ENCODE measurements at regions not wholly inside any gene's neighbourhood (a gene's known extent, or its start where the extent isn't known, plus 50 kb on each side); places are given as distances from the start of the nearest gene placed in this dataset.

DNA sequence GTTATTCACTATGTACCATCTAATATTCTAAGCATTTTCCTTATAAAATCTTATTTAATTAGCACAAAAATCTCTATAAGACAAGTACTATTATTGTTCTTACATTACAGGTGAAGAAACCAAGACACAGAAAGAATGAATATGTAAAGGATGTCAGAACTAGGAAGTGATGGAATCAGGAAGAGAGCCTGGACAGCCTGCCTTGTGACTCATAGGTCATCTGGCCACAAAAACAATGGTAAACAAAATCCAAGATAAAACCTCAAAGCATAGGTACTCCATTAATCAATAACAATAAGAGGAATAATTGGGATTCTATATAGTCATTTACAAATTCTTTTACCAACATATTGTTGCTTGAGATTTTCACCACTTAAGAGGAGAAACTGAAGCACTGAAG lies 505.4 kb upstream of the PIK3C3 start:
- ATAC-seq (replicated peaks in 1 of 4): no peak
- no peak for DNase-seq
- Mint-ChIP-seq H3K4me3 (no peak overlapping the region), H3K27ac (no peak overlapping the region), H3K27me3 (no peaks in the 10 kb centered on the region), H3K36me3 (no peaks in the 10 kb centered on the region), H3K4me1 (no peaks in the 10 kb centered on the region), H3K9me3 (peaks cover 11 to 22% (median 21%) of the 10 kb centered on the region in 3 donors)
- Histone ChIP-seq H3K27ac (ENCODE audit: low read length) (no peak overlapping the region), H3K27me3 (replicated peaks in 1 of 2; ENCODE audit: control insufficient read depth in 2 of 2, extremely low read depth in 1 of 2, insufficient read depth in 2 of 2, low read length in 1 of 2) (no peaks in the 10 kb centered on the region), H3K36me3 (ENCODE audit: control insufficient read depth in 2 of 2, extremely low read depth in 1 of 2, insufficient read depth in 1 of 2, low read length in 1 of 2) (no peaks in the 10 kb centered on the region), H3K9me3 (no peaks in the 10 kb centered on the region), H3K4me3 (ENCODE audit: control insufficient read depth in 1 of 2, extremely low read depth in 1 of 2, low read length in 1 of 2) (no peak overlapping the region), H3K4me1 (ENCODE audit: control insufficient read depth in 1 of 2, extremely low read depth in 1 of 2, insufficient read depth in 2 of 2, low read length in 2 of 2) (no peaks in the 10 kb centered on the region)
- ChIA-PET POLR2A (no interaction called here), CTCF (no interaction called here)

DNA sequence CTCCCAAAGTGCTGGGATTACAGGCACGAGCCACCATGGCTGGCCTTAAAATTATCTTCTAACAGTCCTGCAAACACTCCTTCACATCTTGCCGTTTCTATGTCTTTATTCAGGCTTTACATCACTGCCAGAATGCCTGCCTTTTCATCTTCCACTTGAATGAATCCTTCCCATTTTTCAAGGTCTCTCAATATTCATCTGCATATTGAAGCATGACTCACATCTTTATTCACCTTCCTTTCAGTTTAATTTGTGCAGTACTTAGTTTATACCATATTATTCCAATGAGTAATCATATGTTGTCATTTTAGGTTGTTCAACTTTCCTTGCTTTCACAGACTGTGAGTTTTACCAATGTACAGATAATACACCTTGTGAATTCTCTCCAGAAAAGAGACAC lies 510.1 kb upstream of the PIK3C3 start:
- Mint-ChIP-seq H3K27me3 (no peaks in the 10 kb centered on the region), H3K36me3 (no peaks in the 10 kb centered on the region), H3K4me1 (no peaks in the 10 kb centered on the region), H3K27ac (no peak overlapping the region), H3K9me3 (peaks cover 9 to 27% (median 21%) of the 10 kb centered on the region in 3 donors), H3K4me3 (no peak overlapping the region)
- 79% methylated on average over 2 of the region's 2 CpGs for WGBS (ENCODE audit: insufficient coverage)
- H3K4me1 ChIP-seq (ENCODE audit: control insufficient read depth in 1 of 2, extremely low read depth in 1 of 2, insufficient read depth in 2 of 2, low read length in 2 of 2): no peaks in the 10 kb centered on the region
- H3K36me3 ChIP-seq (ENCODE audit: control insufficient read depth in 2 of 2, extremely low read depth in 1 of 2, insufficient read depth in 1 of 2, low read length in 1 of 2): no peaks in the 10 kb centered on the region
- no peak for DNase-seq
- H3K27me3 ChIP-seq (replicated peaks in 1 of 2; ENCODE audit: control insufficient read depth in 2 of 2, extremely low read depth in 1 of 2, insufficient read depth in 2 of 2, low read length in 1 of 2): no peaks in the 10 kb centered on the region
- CTCF ChIA-PET: no interaction called here
- H3K9me3 ChIP-seq: no peaks in the 10 kb centered on the region
- POLR2A ChIA-PET: no interaction called here
- ATAC-seq (replicated peaks in 1 of 4): no peak
- H3K4me3 ChIP-seq (ENCODE audit: control insufficient read depth in 1 of 2, extremely low read depth in 1 of 2, low read length in 1 of 2): no peak overlapping the region
- no peak overlapping the region for H3K27ac ChIP-seq (ENCODE audit: low read length)

DNA sequence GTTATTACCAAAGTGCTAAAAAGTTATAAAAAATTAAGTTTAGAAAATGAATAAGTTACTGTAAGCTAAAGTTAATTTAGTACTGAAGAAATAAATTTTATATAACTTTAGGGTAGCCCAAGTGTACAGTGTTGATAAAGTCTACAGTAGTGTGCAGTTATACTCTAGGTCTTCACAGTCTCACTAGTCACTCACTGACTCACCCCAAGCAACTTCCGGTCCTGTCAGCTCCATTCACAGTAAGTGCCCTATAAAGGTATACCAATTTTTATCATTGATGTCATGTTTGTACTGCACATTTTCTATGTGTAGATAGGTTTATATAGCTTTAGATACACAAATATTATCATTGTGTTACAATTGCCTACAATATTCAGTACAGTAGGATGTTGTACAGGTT lies 518.3 kb upstream of the PIK3C3 start:
- Mint-ChIP-seq H3K4me1 (no peaks in the 10 kb centered on the region), H3K4me3 (no peak overlapping the region), H3K27me3 (no peaks in the 10 kb centered on the region), H3K27ac (no peak overlapping the region), H3K36me3 (no peaks in the 10 kb centered on the region), H3K9me3 (peaks cover 12 to 26% (median 18%) of the 10 kb centered on the region in 3 donors)
- ATAC-seq (replicated peaks in 1 of 4) (no peak), DNase-seq (no peak)
- ChIA-PET CTCF (no interaction called here), POLR2A (no interaction called here)
- Histone ChIP-seq H3K9me3 (no peaks in the 10 kb centered on the region), H3K27me3 (replicated peaks in 1 of 2; ENCODE audit: control insufficient read depth in 2 of 2, extremely low read depth in 1 of 2, insufficient read depth in 2 of 2, low read length in 1 of 2) (no peaks in the 10 kb centered on the region), H3K36me3 (ENCODE audit: control insufficient read depth in 2 of 2, extremely low read depth in 1 of 2, insufficient read depth in 1 of 2, low read length in 1 of 2) (no peaks in the 10 kb centered on the region), H3K4me3 (ENCODE audit: control insufficient read depth in 1 of 2, extremely low read depth in 1 of 2, low read length in 1 of 2) (no peak overlapping the region), H3K27ac (ENCODE audit: low read length) (no peak overlapping the region), H3K4me1 (ENCODE audit: control insufficient read depth in 1 of 2, extremely low read depth in 1 of 2, insufficient read depth in 2 of 2, low read length in 2 of 2) (no peaks in the 10 kb centered on the region)
- no CpG with 5 or more reads among the region's 1 CpG for WGBS (ENCODE audit: insufficient coverage)

DNA sequence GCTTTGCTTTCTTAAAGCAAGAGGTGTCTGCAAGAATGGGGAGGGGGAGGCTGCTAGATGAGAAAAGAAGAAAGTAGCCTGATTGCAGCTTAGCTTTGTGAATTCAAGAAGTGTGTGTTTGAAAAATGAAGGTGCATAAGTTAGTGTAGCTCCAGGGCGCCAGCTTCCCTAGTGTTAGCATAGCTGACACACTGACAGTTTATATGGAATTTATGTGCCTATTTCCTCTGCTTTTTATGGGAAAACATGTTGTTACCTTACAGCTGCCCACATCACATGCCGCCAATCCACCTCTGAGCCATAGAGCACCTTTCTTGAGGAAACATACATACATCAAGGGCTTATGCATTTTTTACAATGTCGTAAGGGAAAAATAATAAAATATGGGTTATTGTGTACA lies 536.4 kb upstream of the PIK3C3 start:
- H3K36me3 Mint-ChIP-seq: no peaks in the 10 kb centered on the region
- H3K27me3 ChIP-seq (replicated peaks in 1 of 2; ENCODE audit: control insufficient read depth in 2 of 2, extremely low read depth in 1 of 2, insufficient read depth in 2 of 2, low read length in 1 of 2): no peaks in the 10 kb centered on the region
- H3K9me3 ChIP-seq: no peaks in the 10 kb centered on the region
- H3K27ac Mint-ChIP-seq: no peak overlapping the region
- CTCF ChIA-PET: no interaction called here
- H3K27me3 Mint-ChIP-seq: no peaks in the 10 kb centered on the region
- H3K4me3 Mint-ChIP-seq: no peak overlapping the region
- H3K4me1 ChIP-seq (ENCODE audit: control insufficient read depth in 1 of 2, extremely low read depth in 1 of 2, insufficient read depth in 2 of 2, low read length in 2 of 2): no peaks in the 10 kb centered on the region
- no peak overlapping the region for H3K4me3 ChIP-seq (ENCODE audit: control insufficient read depth in 1 of 2, extremely low read depth in 1 of 2, low read length in 1 of 2)
- peaks cover 4 to 23% (median 11%) of the 10 kb centered on the region in 3 donors for H3K9me3 Mint-ChIP-seq
- ATAC-seq (replicated peaks in 1 of 4) (no peak), DNase-seq (no peak)
- 89% methylated on average over 1 of the region's 3 CpGs for WGBS (ENCODE audit: insufficient coverage)
- no peak overlapping the region for H3K27ac ChIP-seq (ENCODE audit: low read length)
- POLR2A ChIA-PET: no interaction called here
- H3K36me3 ChIP-seq (ENCODE audit: control insufficient read depth in 2 of 2, extremely low read depth in 1 of 2, insufficient read depth in 1 of 2, low read length in 1 of 2): no peaks in the 10 kb centered on the region
- no peaks in the 10 kb centered on the region for H3K4me1 Mint-ChIP-seq

DNA sequence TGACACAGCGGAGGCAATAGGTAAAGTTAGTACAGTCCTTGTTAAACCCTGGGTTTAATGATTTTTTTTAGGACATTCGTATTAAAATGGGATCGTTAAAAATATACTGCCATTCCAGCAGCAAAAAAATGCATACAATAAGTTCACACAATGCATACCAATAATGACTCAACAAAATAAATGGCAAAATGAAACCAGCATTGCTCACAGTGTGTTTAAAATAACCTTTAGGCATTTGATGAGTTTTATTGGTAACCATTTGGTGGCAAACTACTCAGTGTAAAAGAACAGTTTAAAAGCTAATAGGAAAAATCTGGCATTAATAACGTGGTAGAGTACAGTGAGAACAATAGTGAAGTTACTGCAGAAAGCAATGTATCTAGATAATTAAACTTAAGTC lies 539.0 kb upstream of the PIK3C3 start:
- WGBS (ENCODE audit: insufficient coverage): no CpG with 5 or more reads among the region's 4 CpGs
- Mint-ChIP-seq H3K36me3 (no peaks in the 10 kb centered on the region), H3K9me3 (peaks cover 14 to 19% (median 14%) of the 10 kb centered on the region in 3 donors), H3K27me3 (no peaks in the 10 kb centered on the region), H3K27ac (no peak overlapping the region), H3K4me1 (no peaks in the 10 kb centered on the region), H3K4me3 (no peak overlapping the region)
- H3K27ac ChIP-seq (ENCODE audit: low read length): no peak overlapping the region
- no peak overlapping the region for H3K4me3 ChIP-seq (ENCODE audit: control insufficient read depth in 1 of 2, extremely low read depth in 1 of 2, low read length in 1 of 2)
- no peak for ATAC-seq (replicated peaks in 1 of 4)
- no peaks in the 10 kb centered on the region for H3K36me3 ChIP-seq (ENCODE audit: control insufficient read depth in 2 of 2, extremely low read depth in 1 of 2, insufficient read depth in 1 of 2, low read length in 1 of 2)
- ChIA-PET POLR2A (interaction anchor here in 1 of 2 donors (0.6 kb wide), 1 partner anchor 10 kb away, joined by 3 read pairs; no protein-coding TSS in a partner anchor), CTCF (no interaction called here)
- H3K9me3 ChIP-seq: no peaks in the 10 kb centered on the region
- no peaks in the 10 kb centered on the region for H3K4me1 ChIP-seq (ENCODE audit: control insufficient read depth in 1 of 2, extremely low read depth in 1 of 2, insufficient read depth in 2 of 2, low read length in 2 of 2)
- no peak for DNase-seq
- H3K27me3 ChIP-seq (replicated peaks in 1 of 2; ENCODE audit: control insufficient read depth in 2 of 2, extremely low read depth in 1 of 2, insufficient read depth in 2 of 2, low read length in 1 of 2): no peaks in the 10 kb centered on the region

DNA sequence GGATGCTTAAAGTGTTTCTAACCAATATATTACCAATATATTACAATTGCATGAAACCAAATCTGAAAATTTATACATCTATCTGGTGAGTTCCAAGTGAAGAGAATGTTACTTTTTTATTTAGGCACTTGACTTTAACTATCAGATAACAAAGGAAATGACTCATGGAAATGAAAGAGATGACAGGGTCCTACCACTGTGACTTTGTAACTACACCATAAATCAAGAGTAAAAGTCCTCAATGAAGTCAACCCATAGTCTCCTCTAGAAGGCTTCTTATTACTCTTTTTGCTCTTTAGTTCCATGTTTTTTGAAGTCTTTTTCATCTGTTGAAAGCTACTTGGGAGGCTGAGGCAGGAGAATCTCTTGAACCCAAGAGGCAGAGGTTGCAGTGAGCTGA lies 545.0 kb upstream of the PIK3C3 start:
- ATAC-seq (replicated peaks in 1 of 4): no peak
- peaks cover 13 to 24% (median 23%) of the 10 kb centered on the region in 3 donors for H3K9me3 Mint-ChIP-seq
- H3K27ac ChIP-seq (ENCODE audit: low read length): no peak overlapping the region
- H3K27ac Mint-ChIP-seq: no peak overlapping the region
- no peaks in the 10 kb centered on the region for H3K4me1 ChIP-seq (ENCODE audit: control insufficient read depth in 1 of 2, extremely low read depth in 1 of 2, insufficient read depth in 2 of 2, low read length in 2 of 2)
- no peaks in the 10 kb centered on the region for H3K36me3 ChIP-seq (ENCODE audit: control insufficient read depth in 2 of 2, extremely low read depth in 1 of 2, insufficient read depth in 1 of 2, low read length in 1 of 2)
- no peaks in the 10 kb centered on the region for H3K27me3 Mint-ChIP-seq
- no peaks in the 10 kb centered on the region for H3K9me3 ChIP-seq
- no peaks in the 10 kb centered on the region for H3K27me3 ChIP-seq (replicated peaks in 1 of 2; ENCODE audit: control insufficient read depth in 2 of 2, extremely low read depth in 1 of 2, insufficient read depth in 2 of 2, low read length in 1 of 2)
- no peaks in the 10 kb centered on the region for H3K36me3 Mint-ChIP-seq
- H3K4me1 Mint-ChIP-seq: no peaks in the 10 kb centered on the region
- no peak overlapping the region for H3K4me3 Mint-ChIP-seq
- no peak overlapping the region for H3K4me3 ChIP-seq (ENCODE audit: control insufficient read depth in 1 of 2, extremely low read depth in 1 of 2, low read length in 1 of 2)
- DNase-seq: no peak
- CTCF ChIA-PET: interaction anchor here in 1 of 2 donors (1.0 kb wide), 1 partner anchor 11 kb away, joined by 3 read pairs; no protein-coding TSS in a partner anchor
- POLR2A ChIA-PET: interaction anchor here in 1 of 2 donors (0.6 kb wide), 1 partner anchor 566 kb away, joined by 3 read pairs; no protein-coding TSS in a partner anchor

DNA sequence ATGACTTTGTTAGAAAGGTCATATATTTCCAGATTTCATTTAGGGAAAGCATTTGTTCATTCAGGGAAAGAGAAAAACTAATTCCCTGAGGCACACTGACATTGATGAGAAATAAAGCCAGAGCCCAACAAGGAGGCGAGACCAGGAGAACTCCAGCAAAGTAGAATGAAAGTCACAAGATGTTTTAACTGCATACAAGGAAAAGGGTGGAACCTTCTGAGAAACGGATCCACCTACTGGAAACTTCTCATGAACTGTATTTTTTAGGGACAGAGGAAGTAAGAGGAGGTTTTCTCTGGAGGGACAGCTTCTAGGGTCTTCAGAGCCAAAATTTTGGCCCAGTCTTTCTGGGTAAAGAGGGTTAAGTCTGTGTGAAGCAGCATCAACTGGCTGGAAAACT lies 548.2 kb upstream of the PIK3C3 start:
- 83% methylated on average over 1 of the region's 2 CpGs for WGBS (ENCODE audit: insufficient coverage)
- Mint-ChIP-seq H3K36me3 (no peaks in the 10 kb centered on the region), H3K4me3 (no peak overlapping the region), H3K4me1 (no peaks in the 10 kb centered on the region), H3K9me3 (peaks cover 9 to 18% (median 18%) of the 10 kb centered on the region in 3 donors), H3K27ac (no peak overlapping the region), H3K27me3 (no peaks in the 10 kb centered on the region)
- ChIA-PET POLR2A (no interaction called here), CTCF (no interaction called here)
- Histone ChIP-seq H3K4me3 (ENCODE audit: control insufficient read depth in 1 of 2, extremely low read depth in 1 of 2, low read length in 1 of 2) (no peak overlapping the region), H3K36me3 (ENCODE audit: control insufficient read depth in 2 of 2, extremely low read depth in 1 of 2, insufficient read depth in 1 of 2, low read length in 1 of 2) (no peaks in the 10 kb centered on the region), H3K4me1 (ENCODE audit: control insufficient read depth in 1 of 2, extremely low read depth in 1 of 2, insufficient read depth in 2 of 2, low read length in 2 of 2) (no peaks in the 10 kb centered on the region), H3K27me3 (replicated peaks in 1 of 2; ENCODE audit: control insufficient read depth in 2 of 2, extremely low read depth in 1 of 2, insufficient read depth in 2 of 2, low read length in 1 of 2) (no peaks in the 10 kb centered on the region), H3K9me3 (no peaks in the 10 kb centered on the region), H3K27ac (ENCODE audit: low read length) (no peak overlapping the region)
- DNase-seq (no peak), ATAC-seq (replicated peaks in 1 of 4) (no peak)

All from T-cell (primary cell).